ENCODE measurements at regions not wholly inside any gene's neighbourhood (a gene's known extent, or its start where the extent isn't known, plus 50 kb on each side); places are given as distances from the start of the nearest gene placed in this dataset.

DNA sequence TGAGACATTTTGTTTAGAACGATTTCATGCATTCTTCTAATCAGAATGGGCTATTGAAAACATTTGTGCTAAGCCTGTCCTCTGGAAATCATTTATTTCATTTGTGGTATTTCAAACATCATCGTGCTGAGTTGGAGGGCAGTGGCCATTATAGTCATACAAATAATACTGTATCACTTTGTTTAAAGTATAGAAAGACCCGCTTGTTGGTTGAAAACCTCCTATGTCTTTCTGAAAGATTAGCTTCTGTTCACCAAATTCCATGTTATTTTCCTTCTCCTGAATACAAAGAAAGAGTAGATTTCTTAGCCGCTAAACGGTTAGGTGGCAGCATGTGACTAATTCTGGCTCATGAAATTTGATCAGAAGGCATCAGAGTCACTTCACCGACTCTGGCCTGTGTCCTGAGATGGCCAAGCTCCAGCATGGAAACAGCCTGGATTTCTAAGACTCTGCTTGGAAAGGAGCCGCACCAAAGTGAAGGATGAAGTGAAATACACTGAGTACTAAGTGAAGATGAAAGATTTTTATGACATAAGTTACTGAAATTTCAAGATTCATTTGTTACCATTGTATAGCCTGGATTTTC lies 355.1 kb downstream of the USP25 start:
- Histone ChIP-seq H3K4me3 (ENCODE audit: low read length in 3 of 3) (no peak overlapping the region), H3K9ac (ENCODE audit: low read length in 3 of 3) (no peak overlapping the region), H3K36me3 (ENCODE audit: control insufficient read depth in 2 of 3, insufficient read depth in 3 of 3, low read length in 3 of 3) (no peaks in the 10 kb centered on the region), H3K4me1 (ENCODE audit: control insufficient read depth in 2 of 3, insufficient read depth in 2 of 3, low read depth in 1 of 3, low read length in 3 of 3) (no peaks in the 10 kb centered on the region), H3K27me3 (ENCODE audit: control insufficient read depth, insufficient read depth, low read length) (no peaks in the 10 kb centered on the region), H3K27ac (ENCODE audit: low read depth in 2 of 2, low read length in 2 of 2) (no peak overlapping the region), H3K9me3 (ENCODE audit: control insufficient read depth in 2 of 3, insufficient read depth in 1 of 3, low read length in 3 of 3) (no peaks in the 10 kb centered on the region)
- no peak for TF ChIP-seq CTCF (IDR thresholded peaks at IDR 0.05; ENCODE audit: borderline replicate concordance, extremely low read depth, insufficient read depth)
- FAIRE-seq (no peak), DNase-seq (peak in 3 of 5 donors; percentile 18 to 58 (median 54))
- intact Hi-C loops (cut with DNase I) = loop anchor here (10.0 kb wide), 1 partner anchor 240 kb away; no protein-coding TSS in a partner anchor

DNA sequence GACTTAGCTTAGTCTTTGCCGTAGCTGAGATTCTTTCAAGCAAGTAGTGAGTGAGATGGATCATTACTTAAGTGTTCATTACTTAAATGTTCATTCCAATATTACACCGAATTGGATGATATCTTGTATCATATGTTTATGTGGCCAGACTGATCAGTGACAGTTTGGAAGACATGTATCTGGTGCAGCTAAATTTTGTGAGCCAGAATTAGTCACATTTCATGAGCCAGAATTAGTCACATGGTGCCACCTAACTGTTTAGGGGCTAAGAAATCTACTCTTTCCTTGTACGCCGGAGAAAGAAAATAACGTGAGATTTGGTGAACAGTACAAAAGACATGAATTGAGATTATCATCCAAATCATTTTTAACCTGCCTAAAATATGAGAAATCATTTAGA lies 355.6 kb downstream of the USP25 start:
- Histone ChIP-seq H3K4me3 (ENCODE audit: low read length in 3 of 3) (no peak overlapping the region), H3K27ac (ENCODE audit: low read depth in 2 of 2, low read length in 2 of 2) (no peak overlapping the region), H3K9me3 (ENCODE audit: control insufficient read depth in 2 of 3, insufficient read depth in 1 of 3, low read length in 3 of 3) (no peaks in the 10 kb centered on the region), H3K27me3 (ENCODE audit: control insufficient read depth, insufficient read depth, low read length) (no peaks in the 10 kb centered on the region), H3K36me3 (ENCODE audit: control insufficient read depth in 2 of 3, insufficient read depth in 3 of 3, low read length in 3 of 3) (no peaks in the 10 kb centered on the region), H3K9ac (ENCODE audit: low read length in 3 of 3) (no peak overlapping the region), H3K4me1 (ENCODE audit: control insufficient read depth in 2 of 3, insufficient read depth in 2 of 3, low read depth in 1 of 3, low read length in 3 of 3) (no peaks in the 10 kb centered on the region)
- DNase-seq = no peak
- no peak for TF ChIP-seq CTCF (IDR thresholded peaks at IDR 0.05; ENCODE audit: borderline replicate concordance, extremely low read depth, insufficient read depth)
- intact Hi-C loops (cut with DNase I) = loop anchor here (10.0 kb wide), 1 partner anchor 239 kb away; no protein-coding TSS in a partner anchor
- no peak for FAIRE-seq

GRCh38 chr21:16086121-16086520 lies 356.3 kb downstream of the USP25 start:
- no peak for FAIRE-seq
- intact Hi-C loops (cut with DNase I) = loop anchor here (10.0 kb wide), 1 partner anchor 239 kb away; no protein-coding TSS in a partner anchor
- H3K4me1 ChIP-seq (ENCODE audit: control insufficient read depth in 2 of 3, insufficient read depth in 2 of 3, low read depth in 1 of 3, low read length in 3 of 3) = no peaks in the 10 kb centered on the region

More at GRCh38 chr21:16086121-16086520, 356.3 kb downstream of the USP25 start:
- Histone ChIP-seq H3K4me3 (ENCODE audit: low read length in 3 of 3) (no peak overlapping the region), H3K9ac (ENCODE audit: low read length in 3 of 3) (no peak overlapping the region), H3K9me3 (ENCODE audit: control insufficient read depth in 2 of 3, insufficient read depth in 1 of 3, low read length in 3 of 3) (no peaks in the 10 kb centered on the region), H3K27me3 (ENCODE audit: control insufficient read depth, insufficient read depth, low read length) (no peaks in the 10 kb centered on the region), H3K27ac (ENCODE audit: low read depth in 2 of 2, low read length in 2 of 2) (no peak overlapping the region), H3K36me3 (ENCODE audit: control insufficient read depth in 2 of 3, insufficient read depth in 3 of 3, low read length in 3 of 3) (no peaks in the 10 kb centered on the region)
- no peak for DNase-seq
- no peak for TF ChIP-seq CTCF (IDR thresholded peaks at IDR 0.05; ENCODE audit: borderline replicate concordance, extremely low read depth, insufficient read depth)
